BLaER1 treated with 17β-estradiol and CSF1 and Interleukin-3, amounts not matched to agents 10 nM and 100 nM (cell line): ENCODE measurements at regions not wholly inside any gene's neighbourhood (a gene's known extent, or its start where the extent isn't known, plus 50 kb on each side); places are given as distances from the start of the nearest gene placed in this dataset.

ENCODE experiments used
- H3K27ac ChIP-seq, 11 experiments: shearing (Covaris generic); formaldehyde crosslinking; 2 replicates each; pipeline ENCODE4 v1.8.1; 2022
- H3K27me3 ChIP-seq, 11 experiments: shearing (Covaris generic); formaldehyde crosslinking; 2 replicates each; pipeline ENCODE4 v1.8.1; 2022
- H3K36me3 ChIP-seq, 11 experiments: shearing (Covaris generic); formaldehyde crosslinking; 2 replicates each; pipeline ENCODE4 v1.8.1; 2022
- H3K4me1 ChIP-seq, 10 experiments: shearing (Covaris generic); formaldehyde crosslinking; 2 replicates each; pipeline ENCODE4 v1.8.1; 2022
- H3K4me2 ChIP-seq, 11 experiments: shearing (Covaris generic); formaldehyde crosslinking; 2 replicates each; pipeline ENCODE4 v1.8.1; 2022
- H3K4me3 ChIP-seq, 10 experiments: shearing (Covaris generic); formaldehyde crosslinking; 2 replicates each; pipeline ENCODE4 v1.8.1; 2022
- H3K9ac ChIP-seq, 11 experiments: shearing (Covaris generic); formaldehyde crosslinking; 2 replicates each; pipeline ENCODE4 v1.8.1; 2022
- H3K9me3 ChIP-seq, 11 experiments: shearing (Covaris generic); formaldehyde crosslinking; replicated peaks in 1 of 11; 2 replicates each; pipeline ENCODE4 v1.8.1; 2022
- H4K20me1 ChIP-seq, 11 experiments: shearing (Covaris generic); formaldehyde crosslinking; 2 replicates each; pipeline ENCODE4 v1.8.1; 2022
- Cebpa-rat ChIP-seq, 11 experiments: shearing (Covaris generic); IDR thresholded peaks; 2 replicates each; pipeline ENCODE4 v1.8.1; 2022

DNA sequence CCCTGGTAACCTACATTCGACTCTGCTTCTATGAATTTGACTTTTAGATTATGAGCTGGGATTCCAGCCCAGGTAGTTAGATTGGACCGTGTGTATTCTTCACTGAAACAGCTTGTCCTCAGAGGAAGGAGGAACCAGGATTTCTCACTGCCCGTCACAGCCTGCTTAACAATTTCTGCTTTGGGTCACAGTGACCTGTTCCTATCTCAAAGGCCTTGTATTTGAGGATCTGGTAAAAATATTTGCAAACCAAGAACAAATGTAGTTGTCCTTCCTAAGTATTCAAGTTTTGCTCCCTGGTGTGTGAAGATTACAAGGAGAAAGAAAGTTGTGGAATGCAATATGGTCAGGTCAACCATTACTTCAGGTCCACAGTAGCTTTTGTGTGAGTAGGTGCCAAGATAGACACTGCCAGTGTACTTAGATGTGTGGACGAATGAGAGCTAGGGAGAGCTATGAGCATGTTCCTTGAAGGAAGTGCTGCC lies 55.1 kb downstream of the KIF4B start:
- Histone ChIP-seq H3K27ac (no peak overlapping the region), H4K20me1 (no peaks in the 10 kb centered on the region; a peak in 1 of 22 replicates), H3K4me2 (no peak overlapping the region), H3K9ac (no peak overlapping the region), H3K27me3 (no peaks in the 10 kb centered on the region), H3K4me1 (peaks cover 0 to 8% (median 0%) of the 10 kb centered on the region in 10 experiments; a peak in 2 of 20 replicates), H3K4me3 (no peak overlapping the region), H3K36me3 (no peaks in the 10 kb centered on the region), H3K9me3 (peaks cover 0 to 13% (median 0%) of the 10 kb centered on the region in 11 experiments; a peak in 7 of 22 replicates)
- no peak for TF ChIP-seq Cebpa-rat (IDR thresholded peaks at IDR 0.05)

DNA sequence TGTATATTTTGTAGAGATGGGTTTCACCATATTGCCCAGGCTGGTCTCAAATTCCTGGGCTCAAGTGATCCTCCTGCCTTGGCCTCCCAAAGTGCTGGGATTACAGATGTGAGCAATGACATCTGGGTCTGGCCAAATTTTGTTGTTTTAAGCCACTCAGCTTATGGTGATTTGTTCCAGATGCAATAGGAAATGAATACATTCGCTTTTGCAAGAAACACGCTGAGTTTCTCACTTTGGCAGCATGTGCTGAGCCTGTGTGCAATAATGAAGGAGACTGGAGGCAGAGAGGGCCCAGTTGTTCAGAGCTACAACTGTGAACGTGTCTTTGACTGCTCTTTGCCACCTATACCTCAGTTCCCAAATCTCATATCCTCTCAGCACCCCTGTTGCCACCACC lies 56.4 kb downstream of the KIF4B start:
- Histone ChIP-seq H3K9ac (no peak overlapping the region), H3K27me3 (no peaks in the 10 kb centered on the region), H3K4me2 (no peak overlapping the region), H3K4me3 (no peak overlapping the region), H3K27ac (no peak overlapping the region), H3K36me3 (no peaks in the 10 kb centered on the region), H3K9me3 (peaks cover 0 to 14% (median 0%) of the 10 kb centered on the region in 11 experiments; a peak in 7 of 22 replicates), H4K20me1 (no peaks in the 10 kb centered on the region; a peak in 1 of 22 replicates), H3K4me1 (peaks cover 0 to 2% (median 0%) of the 10 kb centered on the region in 10 experiments; a peak in 2 of 20 replicates)
- TF ChIP-seq Cebpa-rat (IDR thresholded peaks at IDR 0.05) = no peak

DNA sequence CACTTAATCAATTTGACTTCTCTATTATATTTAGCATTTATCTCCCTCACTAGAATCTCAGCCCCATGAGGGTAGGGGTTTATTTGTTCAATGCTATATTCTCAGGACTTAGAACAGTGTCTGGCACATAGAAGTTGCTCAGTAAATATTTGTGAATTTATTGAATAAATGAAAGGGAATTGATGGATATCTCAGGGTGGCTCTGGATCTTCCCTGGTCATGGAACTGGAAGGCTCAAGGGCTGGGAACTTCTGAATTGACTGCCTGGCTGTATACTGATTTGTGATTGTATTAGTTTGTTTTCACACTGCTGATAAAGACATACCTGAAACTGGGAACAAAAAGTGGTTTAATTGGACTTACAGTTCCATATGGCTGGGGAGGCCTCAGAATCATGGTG lies 57.2 kb downstream of the KIF4B start:
- Histone ChIP-seq H3K27me3 (no peaks in the 10 kb centered on the region), H3K4me1 (no peaks in the 10 kb centered on the region), H3K4me3 (no peak overlapping the region), H4K20me1 (no peaks in the 10 kb centered on the region; a peak in 1 of 22 replicates), H3K9ac (no peak overlapping the region), H3K9me3 (peaks cover 0 to 14% (median 0%) of the 10 kb centered on the region in 11 experiments; a peak in 7 of 22 replicates), H3K4me2 (no peak overlapping the region), H3K27ac (no peak overlapping the region), H3K36me3 (no peaks in the 10 kb centered on the region)
- no peak for TF ChIP-seq Cebpa-rat (IDR thresholded peaks at IDR 0.05)

DNA sequence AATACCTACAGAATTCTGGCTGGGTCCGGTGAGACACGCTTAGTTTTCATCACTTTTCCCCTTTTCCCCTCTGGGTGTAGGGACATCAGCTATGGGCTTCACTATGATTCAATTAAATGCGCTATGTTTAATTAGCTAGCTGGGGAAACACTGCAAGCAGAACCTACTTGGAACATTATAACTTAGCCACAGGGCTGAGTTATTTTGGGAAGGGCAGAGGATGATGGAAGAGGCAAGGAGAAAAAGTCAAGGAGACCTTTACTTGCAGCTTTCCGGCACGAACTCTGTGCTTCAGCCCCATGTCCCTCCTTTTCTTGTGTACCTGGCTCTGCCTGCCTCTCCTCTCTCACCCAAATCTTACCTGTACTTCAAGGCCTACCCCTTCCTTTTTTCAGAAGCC lies 62.8 kb downstream of the KIF4B start:
- no peak overlapping the region for H3K27ac ChIP-seq
- H3K9ac ChIP-seq = no peak overlapping the region
- H3K4me1 ChIP-seq = no peaks in the 10 kb centered on the region
- no peak overlapping the region for H3K4me2 ChIP-seq
- H3K27me3 ChIP-seq = no peaks in the 10 kb centered on the region
- no peak for TF ChIP-seq Cebpa-rat (IDR thresholded peaks at IDR 0.05)
- H3K36me3 ChIP-seq = no peaks in the 10 kb centered on the region
- no peak overlapping the region for H3K4me3 ChIP-seq
- H3K9me3 ChIP-seq = peaks cover 0 to 12% (median 0%) of the 10 kb centered on the region in 11 experiments; a peak in 6 of 22 replicates
- H4K20me1 ChIP-seq = no peaks in the 10 kb centered on the region

DNA sequence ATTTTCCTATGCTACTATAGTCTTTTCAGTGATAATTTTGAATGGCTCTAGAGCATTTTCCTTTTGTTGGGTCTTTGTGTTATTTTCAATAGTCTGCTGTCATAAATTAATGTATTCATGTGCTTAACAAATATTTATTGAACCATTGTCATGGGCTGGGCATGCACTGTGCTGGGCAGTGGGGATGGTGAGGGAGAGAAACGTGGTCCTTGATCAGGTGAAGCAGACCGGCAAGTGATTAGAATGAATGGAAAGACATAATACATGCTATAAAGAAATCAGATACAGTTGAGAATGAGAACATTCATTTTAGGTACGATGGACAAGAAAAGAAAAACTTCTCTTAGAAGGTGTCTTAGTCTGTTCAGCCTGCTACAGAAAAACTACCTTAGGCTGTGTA lies 66.1 kb downstream of the KIF4B start:
- Histone ChIP-seq H4K20me1 (no peaks in the 10 kb centered on the region), H3K4me1 (no peaks in the 10 kb centered on the region), H3K27ac (no peak overlapping the region), H3K4me3 (no peak overlapping the region), H3K4me2 (no peak overlapping the region), H3K9ac (no peak overlapping the region), H3K9me3 (no peaks in the 10 kb centered on the region), H3K36me3 (no peaks in the 10 kb centered on the region), H3K27me3 (no peaks in the 10 kb centered on the region)
- TF ChIP-seq Cebpa-rat (IDR thresholded peaks at IDR 0.05) = no peak

DNA sequence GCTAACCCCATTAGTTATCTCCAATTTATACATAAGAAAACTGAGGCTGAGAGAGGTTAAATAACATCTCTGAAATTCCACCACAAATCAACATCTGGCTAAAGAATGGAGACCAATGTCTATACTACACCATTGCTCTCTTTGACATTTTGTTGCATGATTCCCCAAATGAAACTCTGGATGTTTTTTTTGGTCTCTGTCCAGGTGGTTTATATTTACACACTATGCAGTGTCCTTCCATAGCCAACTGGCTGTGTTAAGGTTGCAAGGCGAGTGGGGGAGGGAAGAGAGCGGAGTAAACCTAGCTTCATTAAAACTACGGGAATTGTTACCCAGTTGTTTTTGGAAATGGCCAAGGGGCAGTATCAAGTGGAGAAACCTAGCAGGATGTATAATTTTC lies 67.2 kb downstream of the KIF4B start:
- Histone ChIP-seq H3K36me3 (no peaks in the 10 kb centered on the region), H3K4me1 (no peaks in the 10 kb centered on the region), H3K4me3 (no peak overlapping the region), H3K9me3 (no peaks in the 10 kb centered on the region), H4K20me1 (no peaks in the 10 kb centered on the region), H3K9ac (no peak overlapping the region), H3K27ac (no peak overlapping the region), H3K27me3 (no peaks in the 10 kb centered on the region), H3K4me2 (no peak overlapping the region)
- TF ChIP-seq Cebpa-rat (IDR thresholded peaks at IDR 0.05) = no peak

DNA sequence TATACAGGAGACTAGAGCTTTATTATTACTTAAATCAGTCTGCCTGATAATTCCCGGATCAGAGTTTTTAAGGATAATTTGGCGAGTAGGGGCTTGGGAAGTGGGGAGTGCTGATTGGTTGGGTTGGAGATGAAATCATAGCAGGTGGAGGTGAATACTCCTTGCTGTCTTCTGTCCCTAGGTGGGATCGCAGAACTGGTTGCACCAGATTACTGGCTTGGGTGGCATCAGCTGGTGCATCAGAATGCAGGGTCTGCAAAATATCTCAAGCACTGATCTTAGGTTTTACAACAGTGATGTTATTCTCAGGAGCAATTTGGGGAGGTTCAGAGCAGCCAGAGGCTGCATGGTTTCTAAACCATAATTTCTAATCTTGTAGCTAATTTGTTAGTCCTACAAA lies 68.1 kb downstream of the KIF4B start:
- Histone ChIP-seq H3K4me2 (no peak overlapping the region), H4K20me1 (no peaks in the 10 kb centered on the region), H3K9ac (no peak overlapping the region), H3K36me3 (no peaks in the 10 kb centered on the region), H3K4me3 (no peak overlapping the region), H3K4me1 (no peaks in the 10 kb centered on the region), H3K27ac (no peak overlapping the region), H3K27me3 (no peaks in the 10 kb centered on the region), H3K9me3 (no peaks in the 10 kb centered on the region)
- no peak for TF ChIP-seq Cebpa-rat (IDR thresholded peaks at IDR 0.05)

DNA sequence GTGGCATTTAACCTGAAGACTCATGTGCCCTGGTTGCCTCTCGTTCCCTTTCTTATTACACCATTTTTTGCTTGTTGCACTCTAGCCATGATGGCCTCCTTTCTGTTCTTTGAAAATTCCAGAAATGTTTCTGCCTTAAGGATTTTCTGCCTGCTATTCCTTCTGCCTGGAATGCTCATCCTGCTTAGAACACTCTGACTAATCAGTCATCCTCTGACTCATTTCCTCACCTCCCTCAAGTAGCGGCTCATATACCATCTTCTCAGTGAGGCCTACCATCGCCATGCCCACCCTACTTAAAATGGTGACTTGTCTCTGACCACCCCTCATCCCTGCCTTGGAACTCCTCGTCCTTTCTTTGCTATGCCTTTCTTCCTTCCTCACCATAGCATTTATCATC lies 68.8 kb downstream of the KIF4B start:
- no peaks in the 10 kb centered on the region for H3K27me3 ChIP-seq
- H3K4me2 ChIP-seq = no peak overlapping the region
- no peaks in the 10 kb centered on the region for H3K36me3 ChIP-seq
- H3K27ac ChIP-seq = no peak overlapping the region
- TF ChIP-seq Cebpa-rat (IDR thresholded peaks at IDR 0.05) = no peak
- no peak overlapping the region for H3K9ac ChIP-seq
- no peak overlapping the region for H3K4me3 ChIP-seq
- no peaks in the 10 kb centered on the region for H4K20me1 ChIP-seq
- no peaks in the 10 kb centered on the region for H3K4me1 ChIP-seq
- no peaks in the 10 kb centered on the region for H3K9me3 ChIP-seq

DNA sequence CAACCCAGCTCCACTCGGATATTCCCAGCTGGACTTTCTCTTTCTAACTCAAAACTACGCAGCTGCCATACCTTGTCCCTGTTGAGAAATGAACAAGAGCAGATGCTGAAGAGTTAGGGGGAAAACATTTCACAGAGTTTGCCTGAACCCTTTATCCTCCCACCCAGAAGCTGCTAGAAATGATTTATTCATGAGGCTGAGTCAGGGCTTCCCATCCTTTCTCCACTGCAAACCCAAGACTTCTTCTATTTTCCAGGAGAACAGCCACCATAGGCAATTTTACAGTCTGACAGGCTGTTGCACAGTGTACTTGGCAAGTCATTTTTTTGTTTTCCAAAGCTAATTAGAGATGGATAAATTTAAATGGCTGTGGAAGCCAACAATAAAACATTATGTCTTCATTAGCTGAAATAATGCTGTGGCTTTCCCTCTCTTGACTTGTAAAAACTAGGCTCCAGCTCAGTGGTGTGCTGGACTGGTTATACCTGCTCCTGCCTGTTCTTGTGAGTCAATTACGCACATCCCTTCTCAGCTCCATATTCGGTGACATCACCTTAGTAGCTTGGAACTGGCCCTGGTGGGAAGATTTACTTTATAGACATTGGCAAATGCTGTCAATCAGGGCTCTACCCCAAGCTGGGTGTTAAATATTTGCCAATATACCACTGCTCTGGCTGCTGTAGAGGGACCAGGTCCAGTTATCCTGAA lies 71.9 kb downstream of the KIF4B start:
- Histone ChIP-seq H3K27ac (no peak overlapping the region), H3K4me3 (no peak overlapping the region), H3K9ac (no peak overlapping the region), H3K9me3 (no peaks in the 10 kb centered on the region), H3K4me2 (no peak overlapping the region), H3K27me3 (no peaks in the 10 kb centered on the region), H3K36me3 (no peaks in the 10 kb centered on the region), H4K20me1 (no peaks in the 10 kb centered on the region), H3K4me1 (no peaks in the 10 kb centered on the region)
- TF ChIP-seq Cebpa-rat (IDR thresholded peaks at IDR 0.05) = no peak

DNA sequence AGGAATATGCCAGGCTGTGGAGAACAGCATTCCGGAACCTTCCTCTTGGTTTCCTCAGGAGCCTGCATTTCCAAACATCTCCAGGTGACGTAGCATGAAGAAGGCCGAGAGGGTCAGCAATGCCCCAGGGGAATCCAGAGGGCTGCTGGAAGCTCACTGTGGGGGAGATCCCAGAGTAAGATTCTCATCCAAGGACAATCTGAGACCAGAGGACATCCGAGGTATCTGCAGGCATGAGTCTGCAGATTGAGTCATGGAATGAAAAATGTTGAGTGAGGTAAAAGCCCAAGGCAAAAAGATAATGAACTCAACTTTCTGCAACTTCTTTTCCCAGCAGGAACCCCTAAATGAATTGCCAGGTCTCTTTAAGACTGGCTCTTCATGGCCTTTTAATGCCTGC lies 73.5 kb downstream of the KIF4B start:
- H3K4me2 ChIP-seq = no peak overlapping the region
- no peak overlapping the region for H3K4me3 ChIP-seq
- no peaks in the 10 kb centered on the region; a peak in 1 of 22 replicates for H3K9me3 ChIP-seq
- no peak for TF ChIP-seq Cebpa-rat (IDR thresholded peaks at IDR 0.05)
- H3K9ac ChIP-seq = no peak overlapping the region
- peaks cover 0 to 1% (median 0%) of the 10 kb centered on the region in 10 experiments; a peak in 1 of 20 replicates for H3K4me1 ChIP-seq
- no peaks in the 10 kb centered on the region for H3K27me3 ChIP-seq
- H3K36me3 ChIP-seq = no peaks in the 10 kb centered on the region
- no peaks in the 10 kb centered on the region for H4K20me1 ChIP-seq
- no peak overlapping the region for H3K27ac ChIP-seq
